GM23248 (cell line): ENCODE measurements at regions not wholly inside any gene's neighbourhood (a gene's known extent, or its start where the extent isn't known, plus 50 kb on each side); places are given as distances from the start of the nearest gene placed in this dataset.

Source experiments
- EZH2 ChIP-seq: fragments of 200-600 bp; sonication (generic); IDR thresholded peaks from 2 replicates; pipeline ENCODE4 v1.6.1; 2018; ENCODE audit warnings: antibody characterized with exemption, mild to moderate bottlenecking; ENCODE audit not compliant: insufficient read depth, poor library complexity, severe bottlenecking
- EZH2phosphoT487 ChIP-seq: fragments of 200-600 bp; sonication (generic); IDR thresholded peaks from 2 replicates; pipeline ENCODE4 v1.6.1; 2018; ENCODE audit warnings: antibody characterized with exemption, moderate library complexity, mild to moderate bottlenecking, low read depth; ENCODE audit not compliant: insufficient read depth

DNA sequence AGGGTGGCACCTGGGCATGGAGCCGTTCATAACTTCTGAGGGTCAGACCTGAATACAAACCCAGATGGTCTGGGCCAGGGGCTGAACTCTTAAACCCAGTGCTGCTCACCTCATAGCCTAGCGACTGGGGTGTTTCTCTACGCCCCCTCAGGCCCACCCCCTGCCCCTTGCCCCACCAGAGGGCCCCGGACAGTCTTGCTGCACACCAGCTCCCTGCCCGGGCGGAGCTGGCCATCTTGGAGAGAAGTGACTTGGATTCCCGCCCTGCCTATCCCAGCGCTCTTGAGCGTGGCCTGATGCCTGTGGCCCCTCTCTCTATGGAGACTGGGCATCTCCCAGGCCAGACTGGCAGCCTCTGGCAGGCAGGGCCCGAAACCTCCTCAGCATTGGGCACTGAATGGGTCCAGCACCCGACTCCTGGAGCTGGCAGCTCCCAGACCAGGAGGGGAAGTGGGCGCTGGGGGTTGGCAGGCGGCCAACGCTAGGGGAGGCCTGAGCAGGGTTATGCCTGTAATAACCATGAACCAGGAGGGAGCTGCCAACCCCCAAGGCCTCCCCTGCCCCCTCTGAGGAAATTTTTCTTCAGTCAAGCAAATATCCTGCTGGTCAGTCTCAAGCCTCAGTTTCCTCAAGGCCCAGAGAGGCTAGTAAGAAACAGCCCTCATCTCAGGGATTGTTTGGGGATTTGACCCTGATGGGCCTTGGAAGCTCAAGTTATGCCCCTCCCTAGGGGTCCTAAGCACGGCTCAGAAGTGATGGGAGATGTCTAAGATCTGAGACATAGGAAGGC is 169.5 kb downstream of the VEGFA start:
- TF ChIP-seq EZH2, result no peak
- TF ChIP-seq EZH2phosphoT487, result no peak
